Omental fat pad (tissue), 3 donors: ENCODE measurements at regions not wholly inside any gene's neighbourhood (a gene's known extent, or its start where the extent isn't known, plus 50 kb on each side); places are given as distances from the start of the nearest gene placed in this dataset.

Experiments
- ATAC-seq: fragments of 150-250 bp; one replicate; pipeline ENCODE4 v1.9.1; 2016; ENCODE audit warnings: mild to moderate bottlenecking, moderate library complexity; ENCODE audit not compliant: low FRiP score
- DNase-seq: peaks from one replicate; pipeline ENCODE4 v3.0.0-alpha.2; 2019; ENCODE audit warnings: low spot score
- CTCF ChIP-seq, 3 donors: fragments of 450-650 bp; IDR thresholded peaks; one replicate each; pipeline ENCODE4 v1.5.1; 2016 to 2017; ENCODE audit warnings: antibody characterized with exemption in 3 of 3, mild to moderate bottlenecking in 3 of 3, moderate library complexity in 2 of 3

- DNase-seq (no peak), ATAC-seq (no peak)
- TF ChIP-seq CTCF (IDR thresholded peaks at IDR 0.05) = no peak
These were observed 774.3 kb upstream of the HS6ST1 start for GRCh38 chr2:129092956-129093355.

- no peak for ATAC-seq
- no peak for DNase-seq
- TF ChIP-seq CTCF (IDR thresholded peaks at IDR 0.05) = no peak
These were observed 782.5 kb upstream of the HS6ST1 start for GRCh38 chr2:129101186-129101585.

DNA sequence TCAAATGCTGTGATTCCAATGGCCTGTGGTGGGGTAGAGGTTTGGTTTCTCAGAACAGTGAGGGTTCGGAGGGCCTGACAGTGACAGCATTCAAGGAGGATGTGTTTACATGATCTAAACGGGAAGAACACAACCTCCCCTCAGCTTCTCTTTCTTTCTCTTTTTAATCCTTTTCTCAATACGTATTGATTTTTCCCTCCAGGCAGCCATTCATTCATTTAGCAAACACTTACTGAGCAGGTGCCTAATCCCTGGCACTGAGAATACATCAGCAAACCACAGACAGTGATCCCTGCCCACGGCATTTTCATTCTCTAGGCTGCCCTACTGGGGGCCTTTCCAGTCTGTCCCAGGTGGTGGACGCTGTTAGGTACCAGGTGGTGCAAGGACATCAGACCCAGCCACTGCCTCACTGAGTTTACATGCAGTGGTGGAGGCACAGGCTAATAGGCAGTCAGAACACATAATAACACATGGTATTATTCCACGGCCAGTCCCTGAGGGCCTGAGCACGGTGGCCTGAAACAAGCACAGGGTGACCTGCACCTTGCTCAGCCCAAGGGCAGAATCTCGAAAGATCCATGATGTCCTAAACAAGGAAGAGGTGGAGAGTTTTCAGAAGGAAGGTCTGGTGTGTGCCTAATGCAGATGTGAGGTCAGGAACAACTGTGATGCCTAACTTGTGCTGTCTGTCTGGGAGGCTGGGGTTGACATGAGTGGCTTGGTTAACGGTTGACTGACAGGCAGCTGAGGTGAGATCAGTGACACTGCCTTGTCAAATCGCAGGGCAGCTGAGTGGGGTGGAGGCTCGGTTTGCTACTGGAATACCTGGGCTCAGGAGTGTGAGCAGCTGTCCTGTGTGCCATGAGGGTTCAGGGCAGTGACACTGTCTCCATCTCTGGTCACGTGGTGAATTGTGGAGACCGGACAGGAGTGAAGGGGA lies 785.5 kb upstream of the HS6ST1 start:
- no peak for TF ChIP-seq CTCF (IDR thresholded peaks at IDR 0.05)
- ATAC-seq = no peak
- no peak for DNase-seq

DNA sequence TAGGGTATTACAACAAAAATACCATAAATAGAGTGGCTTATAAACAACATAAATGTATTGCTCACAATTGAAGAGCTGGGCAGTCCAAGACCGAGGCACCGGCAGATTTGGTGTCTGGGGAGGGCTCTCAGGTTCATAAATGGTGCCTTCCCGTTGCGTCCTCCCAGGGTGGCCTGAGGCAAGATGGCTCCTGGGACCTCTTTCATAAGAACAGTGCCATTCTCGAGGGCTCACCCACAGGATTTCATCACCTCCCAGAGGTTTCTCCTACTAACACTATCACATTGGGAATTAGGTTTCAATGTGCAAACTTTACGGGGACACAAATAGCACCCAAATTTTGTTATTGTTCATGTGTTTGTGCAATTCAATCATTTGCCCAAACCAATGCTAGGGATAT lies 793.5 kb upstream of the HS6ST1 start:
- DNase-seq = no peak
- TF ChIP-seq CTCF (IDR thresholded peaks at IDR 0.05) = no peak
- no peak for ATAC-seq

DNA sequence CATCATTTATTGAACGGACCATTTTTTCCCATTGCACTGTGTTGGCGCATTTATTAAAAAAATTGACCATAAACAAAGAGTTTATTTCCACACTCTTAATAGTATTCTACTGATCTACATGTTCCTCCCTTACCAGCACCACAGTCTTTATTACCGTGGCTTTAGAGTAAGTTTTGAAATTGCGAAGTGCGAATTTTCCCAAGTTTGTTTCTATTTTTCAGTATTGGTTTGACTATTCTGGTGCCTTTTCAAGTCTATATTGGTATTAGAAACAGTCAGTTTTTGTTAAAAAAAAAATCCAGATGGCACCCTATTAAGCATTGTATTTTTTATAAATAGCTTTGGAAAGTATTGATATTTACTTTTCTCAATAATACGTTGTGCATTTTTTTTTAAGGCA lies 795.1 kb upstream of the HS6ST1 start:
- DNase-seq = no peak
- no peak for ATAC-seq
- TF ChIP-seq CTCF (IDR thresholded peaks at IDR 0.05) = no peak

- TF ChIP-seq CTCF (IDR thresholded peaks at IDR 0.05) = no peak
- no peak for DNase-seq
- ATAC-seq = no peak
These were observed 798.8 kb upstream of the HS6ST1 start for GRCh38 chr2:129117434-129117833.

DNA sequence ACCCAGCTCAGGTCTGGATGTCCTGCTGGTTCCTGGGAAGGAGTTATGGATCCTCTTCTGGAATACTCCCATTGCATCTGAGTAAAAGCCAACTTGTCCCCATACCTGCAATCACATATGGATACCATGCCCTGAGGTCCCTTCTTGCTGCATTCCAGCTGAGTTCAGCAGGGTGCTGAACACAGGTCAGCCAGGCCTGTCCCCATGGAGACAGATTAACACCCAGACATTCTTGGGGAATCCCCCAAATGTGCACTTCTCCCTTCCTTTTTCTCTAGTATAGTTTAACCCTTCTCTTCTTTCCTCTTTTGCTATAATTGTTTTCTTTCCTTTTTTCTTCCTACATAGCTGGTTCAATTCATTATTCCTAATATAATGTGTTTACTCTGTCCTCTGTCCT lies 799.6 kb upstream of the HS6ST1 start:
- ATAC-seq = no peak
- no peak for DNase-seq
- TF ChIP-seq CTCF (IDR thresholded peaks at IDR 0.05) = no peak
